ENCODE measurements at regions not wholly inside any gene's neighbourhood (a gene's known extent, or its start where the extent isn't known, plus 50 kb on each side); places are given as distances from the start of the nearest gene placed in this dataset.

GRCh38 chr7:53699215-53699837 is 663.9 kb downstream of the POM121L12 start:
- intact Hi-C loops (cut with micrococcal nuclease) = no loop called here

DNA sequence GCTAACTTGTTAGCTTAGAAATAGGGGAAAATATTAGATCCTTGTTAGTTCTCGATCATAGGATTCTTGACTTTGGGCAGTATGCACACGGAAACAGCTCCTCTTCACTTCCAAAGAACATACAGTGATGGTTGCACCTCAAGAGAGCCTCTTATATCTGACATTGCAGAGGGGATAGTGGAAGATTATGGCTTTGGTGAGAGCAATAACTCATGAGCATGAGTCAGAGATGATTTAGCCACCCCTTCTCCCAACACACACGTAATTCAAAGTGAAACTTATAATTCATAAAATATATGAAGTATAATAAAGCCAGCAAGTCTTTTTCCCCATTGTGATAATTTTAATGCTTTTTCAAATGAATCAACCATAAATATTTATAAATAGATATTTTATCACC is 683.7 kb downstream of the POM121L12 start:
- intact Hi-C loops (cut with micrococcal nuclease) = no loop called here

DNA sequence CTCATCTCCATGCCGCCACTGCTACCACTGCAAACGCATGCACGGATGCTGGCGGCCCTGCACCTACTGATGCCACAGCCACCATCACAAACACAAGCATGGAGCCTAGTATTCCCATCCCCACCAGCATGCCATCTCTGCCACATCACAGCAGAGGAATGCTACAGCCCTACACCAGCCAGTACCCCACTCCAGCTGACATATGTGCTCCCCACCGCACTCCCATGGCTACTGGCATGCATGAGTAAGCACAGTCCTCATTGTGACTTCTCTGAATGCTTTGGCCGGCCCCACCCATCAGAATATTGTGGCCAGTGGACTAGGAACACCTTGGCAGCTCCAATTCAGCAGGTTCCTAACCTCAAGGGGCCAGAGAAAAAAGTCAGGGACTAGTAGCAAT is 705.5 kb downstream of the POM121L12 start:
- intact Hi-C loops (cut with micrococcal nuclease) = no loop called here

DNA sequence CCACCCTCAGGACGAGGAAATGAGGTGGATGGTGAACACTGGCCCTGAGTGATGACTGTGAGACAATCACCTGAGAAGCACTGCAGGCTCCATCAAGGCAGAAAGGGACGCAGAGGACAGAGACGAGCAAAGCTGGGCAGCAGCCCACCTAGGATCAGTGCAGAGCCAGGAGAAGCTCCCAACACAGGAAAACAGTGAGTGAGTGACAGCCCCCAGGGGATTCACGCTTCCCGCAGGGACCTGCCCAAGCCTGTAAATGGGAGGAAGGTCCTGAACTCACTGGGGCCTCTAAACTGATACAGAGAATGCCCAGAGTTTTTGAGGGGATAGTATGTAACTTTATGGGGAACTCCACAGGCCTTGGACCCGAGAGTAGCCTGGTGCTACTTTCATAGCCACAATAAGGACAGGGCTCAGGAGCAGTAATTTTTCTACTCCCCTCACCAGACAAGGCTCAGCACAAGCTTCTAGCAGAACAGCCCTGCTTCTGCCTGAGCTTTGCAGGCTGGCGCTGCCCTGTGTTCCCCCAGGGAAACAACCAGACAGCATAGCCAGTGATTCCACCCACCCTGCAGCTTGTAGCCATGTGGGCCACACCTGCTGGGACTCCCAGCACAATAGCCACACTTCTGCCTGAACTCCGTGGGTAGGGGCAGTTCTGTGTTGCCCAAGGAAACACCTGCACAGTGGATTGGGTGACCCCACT is 708.4 kb downstream of the POM121L12 start:
- intact Hi-C loops (cut with micrococcal nuclease) = no loop called here

DNA sequence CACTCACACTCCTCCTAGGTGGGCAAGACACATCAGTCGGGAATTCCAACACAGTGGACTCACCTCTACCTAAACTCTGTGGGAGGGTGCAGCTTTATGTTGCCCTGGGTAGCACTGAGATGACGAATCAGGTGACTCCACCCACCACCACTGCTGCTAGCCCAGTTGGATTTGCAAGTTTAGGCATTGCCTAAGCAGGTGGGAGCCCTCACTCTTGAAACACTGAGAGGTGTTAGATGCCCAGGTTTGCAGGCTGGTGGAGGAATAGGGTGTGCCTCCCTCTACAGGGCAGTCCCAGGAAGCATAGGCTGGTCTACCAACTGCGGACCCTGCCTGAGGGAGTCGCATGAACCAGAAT is 708.9 kb downstream of the POM121L12 start:
- intact Hi-C loops (cut with micrococcal nuclease) = no loop called here

DNA sequence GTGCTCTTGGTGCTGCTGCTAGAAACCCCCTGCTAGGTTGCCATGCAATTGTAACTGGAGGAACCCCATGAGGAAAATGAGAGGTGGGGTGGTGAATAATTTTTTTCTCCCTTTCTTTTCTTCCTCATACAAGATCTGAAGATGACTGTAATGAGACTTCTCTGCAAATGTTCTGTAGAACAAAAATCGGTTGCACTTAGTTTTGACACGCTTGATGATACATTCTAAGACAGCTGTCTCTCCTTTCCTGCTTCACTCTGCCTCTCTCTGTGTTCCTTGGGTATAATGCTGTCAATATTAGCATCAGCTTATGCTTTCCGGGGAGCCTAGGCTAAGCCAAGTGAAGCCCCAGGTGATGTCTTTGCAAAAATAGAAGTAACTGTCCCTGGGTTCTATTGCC is 721.5 kb downstream of the POM121L12 start:
- intact Hi-C loops (cut with micrococcal nuclease) = no loop called here

- intact Hi-C loops (cut with micrococcal nuclease) = no loop called here
Measured at GRCh38 chr7:53768186-53768585, 732.8 kb downstream of the POM121L12 start.

DNA sequence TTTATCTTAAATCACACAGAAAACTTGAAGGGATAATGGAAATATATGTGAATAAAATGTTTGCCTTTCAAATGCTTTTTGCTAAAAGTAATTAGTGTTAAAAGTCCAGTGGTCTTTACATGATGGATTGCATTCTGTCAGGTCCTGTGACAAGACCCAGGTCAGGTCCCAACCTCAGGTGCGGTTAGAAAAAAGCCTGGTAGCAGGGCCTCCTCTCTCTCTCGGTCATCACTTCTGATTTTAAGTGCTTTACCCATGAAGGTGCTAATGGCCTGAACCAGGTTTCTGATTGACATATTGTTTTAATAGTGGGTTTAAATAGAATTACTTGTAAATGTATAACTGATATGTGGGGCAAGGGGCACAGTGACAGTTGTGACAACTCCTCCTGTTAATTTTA is 736.3 kb downstream of the POM121L12 start:
- intact Hi-C loops (cut with micrococcal nuclease) = no loop called here

GRCh38 chr7:53776323-53776722 is 740.9 kb downstream of the POM121L12 start:
- intact Hi-C loops (cut with micrococcal nuclease) = no loop called here

- intact Hi-C loops (cut with micrococcal nuclease) = no loop called here
Measured at GRCh38 chr7:53789741-53790140, 752.4 kb upstream of the VSTM2A start.

DNA sequence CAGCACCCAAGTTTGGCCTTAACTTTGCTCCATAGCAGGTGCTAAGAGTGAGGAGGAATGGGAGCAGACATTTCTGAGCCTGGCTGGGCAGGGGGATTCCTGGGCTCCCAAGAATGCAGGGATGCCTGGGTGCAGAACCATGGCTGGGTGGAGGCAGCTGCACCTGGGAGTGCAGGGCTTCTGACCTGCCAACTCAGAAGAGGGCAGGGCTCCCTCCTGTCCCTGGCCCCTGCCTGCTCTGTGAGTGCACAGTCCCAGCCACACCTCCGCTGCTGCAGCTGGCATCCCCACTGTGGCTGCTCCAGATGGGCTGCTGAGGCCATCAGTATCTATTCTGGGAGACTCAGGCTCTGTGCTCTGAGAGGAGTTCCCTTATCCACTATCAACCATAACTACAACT is 747.4 kb upstream of the VSTM2A start:
- intact Hi-C loops (cut with micrococcal nuclease) = no loop called here

DNA sequence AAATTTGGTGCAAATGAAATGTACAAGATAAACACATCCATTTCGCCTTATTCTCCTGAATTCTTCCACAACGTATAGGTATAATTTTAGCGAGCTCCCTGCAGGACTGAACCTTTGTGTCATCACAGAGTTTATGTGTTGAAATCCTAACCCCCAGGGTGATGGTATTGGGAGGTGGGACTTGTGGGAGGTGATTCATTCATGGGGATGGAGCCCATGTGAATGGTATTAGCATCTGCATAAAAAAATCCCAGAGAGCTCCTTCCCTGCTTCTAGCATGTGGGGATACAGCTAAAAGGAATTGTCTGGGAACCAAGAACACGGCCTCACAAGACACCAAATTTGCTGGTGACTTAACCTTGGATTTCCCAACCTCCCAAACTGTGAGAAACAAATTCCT is 741.4 kb upstream of the VSTM2A start:
- intact Hi-C loops (cut with micrococcal nuclease) = no loop called here

- intact Hi-C loops (cut with micrococcal nuclease) = no loop called here
Measured at GRCh38 chr7:53806119-53806518, 736.1 kb upstream of the VSTM2A start.

DNA sequence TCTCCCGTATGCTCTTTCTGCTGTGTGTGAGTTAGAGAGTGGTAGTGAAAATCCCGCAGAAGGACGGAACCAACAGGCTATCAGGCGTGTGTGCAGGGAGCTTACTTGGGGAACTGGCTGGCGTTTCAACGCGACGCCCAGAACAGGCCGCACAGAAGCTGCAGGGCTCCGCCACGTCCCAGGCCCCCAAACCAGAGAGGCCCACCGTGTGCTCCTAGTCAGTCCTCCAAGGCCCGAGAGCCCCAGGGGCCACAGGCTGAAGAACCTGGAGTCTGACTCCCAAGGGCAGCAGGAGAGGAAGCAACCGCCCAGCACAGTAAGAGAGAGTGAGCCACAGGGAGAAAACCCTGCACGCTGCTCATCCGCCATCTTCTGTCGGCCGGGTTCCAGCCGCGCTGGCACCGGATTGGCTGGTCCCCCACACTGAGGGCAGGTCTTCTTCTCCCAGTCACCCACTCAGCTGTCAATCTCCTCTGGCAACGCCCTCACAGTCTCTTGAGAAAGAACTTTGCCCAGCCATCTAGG is 730.6 kb upstream of the VSTM2A start:
- intact Hi-C loops (cut with micrococcal nuclease) = no loop called here

GRCh38 chr7:53812135-53812534 is 730.0 kb upstream of the VSTM2A start:
- intact Hi-C loops (cut with micrococcal nuclease) = no loop called here

GRCh38 chr7:53835301-53835700 is 706.9 kb upstream of the VSTM2A start:
- intact Hi-C loops (cut with micrococcal nuclease) = no loop called here

GRCh38 chr7:53877688-53878087 is 664.5 kb upstream of the VSTM2A start:
- intact Hi-C loops (cut with micrococcal nuclease) = loop anchor here (10.0 kb wide), 1 partner anchor 57 kb away; no protein-coding TSS in a partner anchor

GRCh38 chr7:53900856-53901528 is 641.2 kb upstream of the VSTM2A start:
- intact Hi-C loops (cut with micrococcal nuclease) = no loop called here

DNA sequence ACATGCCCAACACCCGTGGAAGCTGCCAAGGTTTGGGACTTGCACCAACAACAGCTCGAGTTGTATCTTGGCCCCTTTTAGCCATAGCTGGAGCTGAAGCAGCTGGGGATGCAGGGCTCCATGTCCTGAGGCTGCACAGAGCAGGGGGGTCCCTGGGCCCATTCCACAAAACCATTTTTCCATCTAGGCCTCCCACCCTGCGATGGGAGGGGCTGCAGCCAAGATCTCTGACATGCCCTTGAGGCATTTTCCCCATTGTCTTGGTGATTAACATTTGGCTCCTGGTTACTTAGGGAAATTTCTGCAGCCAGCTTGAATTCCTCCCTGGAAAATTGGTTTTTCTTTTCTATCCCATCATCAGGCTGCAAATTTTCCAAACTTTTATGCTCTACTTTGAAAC is 637.8 kb upstream of the VSTM2A start:
- intact Hi-C loops (cut with micrococcal nuclease) = no loop called here

DNA sequence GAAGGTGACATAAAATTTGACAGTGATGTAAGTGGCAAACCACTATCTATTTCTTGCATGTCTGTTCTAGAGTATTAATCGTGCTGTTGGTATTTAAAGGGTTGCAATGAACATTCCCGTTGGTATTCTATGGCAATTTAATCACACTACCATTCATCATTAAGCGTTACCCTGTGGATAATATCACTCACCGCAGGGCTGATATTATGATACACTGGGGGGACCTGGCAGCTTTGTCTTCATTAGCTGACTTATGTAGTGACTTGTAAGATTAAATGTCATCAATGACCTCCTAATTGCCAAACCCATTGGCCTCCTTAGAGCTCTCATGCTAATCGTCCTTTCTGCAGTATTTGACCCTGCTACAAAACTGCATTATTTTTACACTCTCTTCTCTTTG is 624.5 kb upstream of the VSTM2A start:
- intact Hi-C loops (cut with micrococcal nuclease) = no loop called here

GRCh38 chr7:53920011-53920410 is 622.2 kb upstream of the VSTM2A start:
- intact Hi-C loops (cut with micrococcal nuclease) = no loop called here

GRCh38 chr7:53940483-53940882 is 601.7 kb upstream of the VSTM2A start:
- intact Hi-C loops (cut with micrococcal nuclease) = no loop called here

GRCh38 chr7:53947732-53948131 is 594.4 kb upstream of the VSTM2A start:
- intact Hi-C loops (cut with micrococcal nuclease) = no loop called here
